DND-41 (cell line): ENCODE measurements at regions not wholly inside any gene's neighbourhood (a gene's known extent, or its start where the extent isn't known, plus 50 kb on each side); places are given as distances from the start of the nearest gene placed in this dataset.

Experiments
- ATAC-seq: fragments of 200-7000 bp; cut with Tn5 transposase; 3 replicates; pipeline ENCODE4 v1.9.1; 2021; ENCODE audit warnings: low read depth; ENCODE audit not compliant: insufficient read depth
- DNase-seq: peaks from one replicate; pipeline ENCODE4 v3.0.0-alpha.2; 2020
- H2AFZ ChIP-seq: 2 replicates; pipeline ENCODE4 v1.6.0; 2012; ENCODE audit warnings: low read depth, low read length
- H3K27ac ChIP-seq: 2 replicates; pipeline ENCODE4 v1.5.1; 2012; ENCODE audit warnings: low read length, inconsistent platforms
- H3K27me3 ChIP-seq: fragments of 200-600 bp; sonication (generic); 2 replicates; pipeline ENCODE4 v1.6.0; 2012; ENCODE audit warnings: low read length, mild to moderate bottlenecking, inconsistent platforms; ENCODE audit not compliant: insufficient read depth, poor library complexity
- H3K36me3 ChIP-seq: 2 replicates; pipeline ENCODE4 v1.5.1; 2012; ENCODE audit warnings: low read length, inconsistent platforms; ENCODE audit not compliant: insufficient read depth
- H3K4me1 ChIP-seq: 2 replicates; pipeline ENCODE4 v1.5.1; 2012; ENCODE audit warnings: mild to moderate bottlenecking, low read length; ENCODE audit not compliant: insufficient read depth
- H3K4me2 ChIP-seq: 2 replicates; pipeline ENCODE4 v1.6.0; 2012; ENCODE audit warnings: mild to moderate bottlenecking, moderate library complexity, low read length, inconsistent platforms; ENCODE audit not compliant: insufficient read depth
- H3K4me3 ChIP-seq, 2 experiments: fragments of 200-600 bp in 1 of 2; shearing (Covaris generic) in 1 of 2; 2 replicates each; pipeline ENCODE4 v1.5.1; 2012 to 2016; ENCODE audit warnings: inconsistent platforms in 2 of 2, low read length in 2 of 2, mild to moderate bottlenecking in 2 of 2, low read depth in 1 of 2, moderate library complexity in 1 of 2
- H3K79me2 ChIP-seq: 2 replicates; pipeline ENCODE4 v1.6.0; 2012; ENCODE audit warnings: low read length, inconsistent platforms; ENCODE audit not compliant: insufficient read depth
- H3K9ac ChIP-seq: 2 replicates; pipeline ENCODE4 v1.6.0; 2012; ENCODE audit warnings: low read depth, mild to moderate bottlenecking, inconsistent platforms, low read length, moderate library complexity
- H3K9me3 ChIP-seq: 2 replicates; pipeline ENCODE4 v1.5.1; 2012; ENCODE audit warnings: low read length, moderate library complexity, mild to moderate bottlenecking, inconsistent platforms; ENCODE audit not compliant: insufficient read depth, severe bottlenecking
- H4K20me1 ChIP-seq: 2 replicates; pipeline ENCODE4 v1.6.0; 2012; ENCODE audit warnings: low read length; ENCODE audit not compliant: insufficient read depth
- EZH2 ChIP-seq: IDR thresholded peaks from 3 replicates; pipeline ENCODE4 v1.6.1; 2012; ENCODE audit warnings: borderline replicate concordance, low read depth, mild to moderate bottlenecking, moderate library complexity, low read length, inconsistent platforms; ENCODE audit not compliant: severe bottlenecking
- TF ChIP-seq, protein P1 (sequence below): IDR thresholded peaks from 2 replicates; pipeline ENCODE4 v1.5.1; 2012; ENCODE audit warnings: borderline replicate concordance, low read length, moderate library complexity, mild to moderate bottlenecking; ENCODE audit not compliant: poor library complexity, severe bottlenecking; ENCODE audit errors: extremely low read depth

DNA sequence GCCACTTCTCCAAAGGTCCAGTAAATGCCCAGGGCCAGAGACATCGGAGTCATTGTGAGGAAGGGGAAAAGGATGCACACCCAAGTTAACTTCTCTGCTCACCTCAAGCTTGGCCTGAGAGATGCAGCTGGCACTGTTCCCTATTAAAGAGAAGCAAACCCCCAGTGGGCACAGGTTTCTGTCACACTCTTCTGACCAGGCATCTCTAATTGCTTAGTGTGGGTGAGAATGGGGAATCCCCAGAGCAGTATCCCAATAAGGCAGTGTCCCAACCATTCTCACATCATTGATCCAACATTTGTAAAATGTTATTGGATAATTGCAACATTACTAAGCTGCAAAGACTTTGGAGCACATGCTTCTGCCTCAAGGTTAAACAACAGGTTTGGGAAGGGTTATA, 232.3 kb downstream of the ADGRG6 start:
- Histone ChIP-seq H3K9ac (no peak overlapping the region), H2AFZ (no peak overlapping the region), H3K27me3 (no peaks in the 10 kb centered on the region), H3K4me2 (no peak overlapping the region), H4K20me1 (no peaks in the 10 kb centered on the region), H3K4me1 (no peaks in the 10 kb centered on the region), H3K36me3 (no peaks in the 10 kb centered on the region), H3K27ac (no peak overlapping the region), H3K79me2 (no peaks in the 10 kb centered on the region), H3K9me3 (peaks cover 21% of the 10 kb centered on the region), H3K4me3 (no peak overlapping the region)
- ATAC-seq = no peak
- TF ChIP-seq, protein P1, sequence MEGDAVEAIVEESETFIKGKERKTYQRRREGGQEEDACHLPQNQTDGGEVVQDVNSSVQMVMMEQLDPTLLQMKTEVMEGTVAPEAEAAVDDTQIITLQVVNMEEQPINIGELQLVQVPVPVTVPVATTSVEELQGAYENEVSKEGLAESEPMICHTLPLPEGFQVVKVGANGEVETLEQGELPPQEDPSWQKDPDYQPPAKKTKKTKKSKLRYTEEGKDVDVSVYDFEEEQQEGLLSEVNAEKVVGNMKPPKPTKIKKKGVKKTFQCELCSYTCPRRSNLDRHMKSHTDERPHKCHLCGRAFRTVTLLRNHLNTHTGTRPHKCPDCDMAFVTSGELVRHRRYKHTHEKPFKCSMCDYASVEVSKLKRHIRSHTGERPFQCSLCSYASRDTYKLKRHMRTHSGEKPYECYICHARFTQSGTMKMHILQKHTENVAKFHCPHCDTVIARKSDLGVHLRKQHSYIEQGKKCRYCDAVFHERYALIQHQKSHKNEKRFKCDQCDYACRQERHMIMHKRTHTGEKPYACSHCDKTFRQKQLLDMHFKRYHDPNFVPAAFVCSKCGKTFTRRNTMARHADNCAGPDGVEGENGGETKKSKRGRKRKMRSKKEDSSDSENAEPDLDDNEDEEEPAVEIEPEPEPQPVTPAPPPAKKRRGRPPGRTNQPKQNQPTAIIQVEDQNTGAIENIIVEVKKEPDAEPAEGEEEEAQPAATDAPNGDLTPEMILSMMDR = no peak
- TF ChIP-seq EZH2 = no peak
- DNase-seq = no peak

DNA sequence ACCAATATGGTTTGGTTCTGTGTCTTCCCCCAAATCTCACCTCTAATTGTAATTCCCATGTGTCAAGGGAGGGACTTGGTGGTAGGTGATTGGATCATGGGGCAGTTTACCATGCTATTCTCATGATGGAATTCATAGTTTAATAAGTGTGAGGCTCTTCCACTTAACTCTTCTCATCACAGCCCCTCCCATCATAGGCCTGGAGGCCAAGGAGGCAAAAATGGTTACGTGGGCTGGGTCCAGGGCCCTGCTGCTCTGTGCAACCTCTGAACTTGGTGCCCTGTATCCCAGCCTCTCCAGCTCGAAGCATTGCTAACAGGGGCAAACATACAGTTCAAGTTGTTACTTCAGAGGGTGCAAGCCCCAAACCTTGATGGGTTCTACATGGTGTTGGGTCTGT, 232.7 kb downstream of the ADGRG6 start:
- H3K9ac ChIP-seq = no peak overlapping the region
- H3K36me3 ChIP-seq = no peaks in the 10 kb centered on the region
- H3K4me1 ChIP-seq = no peaks in the 10 kb centered on the region
- H3K4me2 ChIP-seq = no peak overlapping the region
- H3K79me2 ChIP-seq = no peaks in the 10 kb centered on the region
- no peak overlapping the region for H2AFZ ChIP-seq
- ATAC-seq (no peak), DNase-seq (no peak)
- H3K9me3 ChIP-seq = peaks cover 21% of the 10 kb centered on the region
- H3K27ac ChIP-seq = no peak overlapping the region
- TF ChIP-seq, protein P1 = no peak
- no peak for TF ChIP-seq EZH2
- no peak overlapping the region for H3K4me3 ChIP-seq
- H4K20me1 ChIP-seq = no peaks in the 10 kb centered on the region
- H3K27me3 ChIP-seq = no peaks in the 10 kb centered on the region

DNA sequence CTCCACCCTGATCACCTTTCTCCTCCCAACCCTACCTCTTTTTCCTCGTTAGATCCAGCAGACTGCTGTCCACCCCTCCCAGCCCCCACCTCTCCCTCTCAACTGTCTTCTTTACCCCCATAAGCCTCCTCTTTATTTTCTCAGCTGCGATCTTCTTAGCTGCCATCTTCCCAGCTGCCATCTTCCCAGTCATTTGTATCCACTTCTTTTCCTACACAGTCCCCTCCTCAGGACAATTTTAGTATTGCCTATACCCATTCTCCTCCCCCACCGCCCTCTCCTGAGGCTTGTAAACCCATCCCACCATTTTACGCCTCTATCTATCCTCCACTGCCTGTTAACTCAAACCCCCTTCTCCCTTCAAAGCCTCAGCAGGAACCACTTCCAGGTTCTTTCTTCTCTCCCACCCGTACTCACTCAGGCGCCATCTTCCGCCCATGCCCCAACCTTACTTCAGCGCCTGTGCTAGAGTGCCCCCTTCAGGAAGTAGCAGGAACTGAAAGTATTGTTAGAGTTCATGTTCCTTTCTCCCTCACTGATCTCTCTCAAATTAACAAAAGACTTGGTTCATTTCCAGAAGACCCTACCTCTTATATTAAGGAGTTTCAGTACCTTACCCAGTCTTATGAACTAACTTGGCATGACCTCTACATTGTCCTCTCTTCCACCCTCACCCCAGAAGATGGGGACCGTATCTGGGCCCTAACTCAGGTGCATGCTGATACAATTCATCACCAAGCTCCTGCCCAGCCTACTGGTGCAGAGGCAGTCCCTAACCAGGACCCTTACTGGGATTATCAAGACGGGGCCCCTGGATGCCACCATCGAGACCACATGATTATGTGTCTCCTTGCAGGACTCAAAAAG, 236.0 kb downstream of the ADGRG6 start:
- Histone ChIP-seq H3K27me3 (no peaks in the 10 kb centered on the region), H3K27ac (no peak overlapping the region), H3K4me3 (no peak overlapping the region), H3K4me2 (no peak overlapping the region), H3K36me3 (no peaks in the 10 kb centered on the region), H2AFZ (no peak overlapping the region), H3K9me3 (peaks cover 21% of the 10 kb centered on the region), H4K20me1 (no peaks in the 10 kb centered on the region), H3K79me2 (no peaks in the 10 kb centered on the region), H3K4me1 (no peaks in the 10 kb centered on the region), H3K9ac (no peak overlapping the region)
- peak; percentile 42; the same call in 1 of the 3 replicates for ATAC-seq
- no peak for DNase-seq
- no peak for TF ChIP-seq EZH2
- TF ChIP-seq, protein P1 = peak; percentile 39
